Nephron (organoid): ENCODE measurements at regions not wholly inside any gene's neighbourhood (a gene's known extent, or its start where the extent isn't known, plus 50 kb on each side); places are given as distances from the start of the nearest gene placed in this dataset.

Source experiments
- H3K27ac Mint-ChIP-seq, 3 experiments: 2 replicates each; pipeline ENCODE4 v1.8.0; 2020; ENCODE audit warnings: mixed read lengths in 3 of 3, mild to moderate bottlenecking in 2 of 3, moderate library complexity in 1 of 3
- H3K27me3 Mint-ChIP-seq: 2 replicates; pipeline ENCODE4 v1.8.0; 2021; ENCODE audit warnings: low read depth, mild to moderate bottlenecking, moderate library complexity, mixed read lengths
- H3K36me3 Mint-ChIP-seq: 2 replicates; pipeline ENCODE4 v1.8.0; 2020; ENCODE audit warnings: low read depth, mixed read lengths
- H3K4me1 Mint-ChIP-seq: 2 replicates; pipeline ENCODE4 v1.8.0; 2020; ENCODE audit warnings: mixed read lengths
- H3K4me3 Mint-ChIP-seq, 3 experiments: 2 replicates each; pipeline ENCODE4 v1.8.0; 2020; ENCODE audit warnings: mild to moderate bottlenecking in 3 of 3, mixed read lengths in 3 of 3, moderate library complexity in 2 of 3
- H3K9me3 Mint-ChIP-seq: 2 replicates; pipeline ENCODE4 v1.8.0; 2020; ENCODE audit warnings: mixed read lengths
- CTCF ChIP-seq, 3 experiments: fragments of 200-600 bp; sonication (generic); IDR thresholded peaks; one replicate each; pipeline ENCODE4 v1.5.0; 2021; ENCODE audit warnings: antibody characterized with exemption in 3 of 3; ENCODE audit not compliant: unreplicated experiment in 3 of 3

GRCh38 chr22:25386538-25386884 lies 167.1 kb downstream of the CRYBB2 start:
- no peaks in the 10 kb centered on the region for H3K9me3 Mint-ChIP-seq
- H3K4me1 Mint-ChIP-seq, result peaks cover 42% of the 10 kb centered on the region
- H3K36me3 Mint-ChIP-seq, result peaks cover under 1% of the 10 kb centered on the region
- H3K27me3 Mint-ChIP-seq, result no peaks in the 10 kb centered on the region
- peak overlapping the region in 1 of 3 experiments; percentile 35 for H3K27ac Mint-ChIP-seq
- no peak overlapping the region for H3K4me3 Mint-ChIP-seq
- no peak for TF ChIP-seq CTCF (IDR thresholded peaks at IDR 0.05; ENCODE audit: unreplicated experiment in 3 of 3)

- H3K27ac Mint-ChIP-seq, result no peak overlapping the region
- H3K36me3 Mint-ChIP-seq, result no peaks in the 10 kb centered on the region
- H3K4me1 Mint-ChIP-seq, result peaks cover 42% of the 10 kb centered on the region
- no peak overlapping the region for H3K4me3 Mint-ChIP-seq
- no peaks in the 10 kb centered on the region for H3K27me3 Mint-ChIP-seq
- H3K9me3 Mint-ChIP-seq, result no peaks in the 10 kb centered on the region
- TF ChIP-seq CTCF (IDR thresholded peaks at IDR 0.05; ENCODE audit: unreplicated experiment in 3 of 3), result no peak
Observed at GRCh38 chr22:25388415-25388814, 169.0 kb downstream of the CRYBB2 start.

- H3K4me1 Mint-ChIP-seq, result peaks cover 39% of the 10 kb centered on the region
- peak overlapping the region in 1 of 3 experiments; percentile 48 for H3K27ac Mint-ChIP-seq
- H3K9me3 Mint-ChIP-seq, result no peaks in the 10 kb centered on the region
- TF ChIP-seq CTCF (IDR thresholded peaks at IDR 0.05; ENCODE audit: unreplicated experiment in 3 of 3), result no peak
- H3K27me3 Mint-ChIP-seq, result no peaks in the 10 kb centered on the region
- no peak overlapping the region for H3K4me3 Mint-ChIP-seq
- H3K36me3 Mint-ChIP-seq, result no peaks in the 10 kb centered on the region
Observed at GRCh38 chr22:25388866-25389540, 169.6 kb downstream of the CRYBB2 start.

GRCh38 chr22:25389541-25389919 lies 170.1 kb downstream of the CRYBB2 start:
- TF ChIP-seq CTCF (IDR thresholded peaks at IDR 0.05; ENCODE audit: unreplicated experiment in 3 of 3), result no peak
- Mint-ChIP-seq H3K9me3 (no peaks in the 10 kb centered on the region), H3K36me3 (no peaks in the 10 kb centered on the region), H3K27me3 (no peaks in the 10 kb centered on the region), H3K4me3 (no peak overlapping the region), H3K4me1 (peaks cover 37% of the 10 kb centered on the region), H3K27ac (peak overlapping the region in 1 of 3 experiments; percentile 48)

- no peaks in the 10 kb centered on the region for H3K9me3 Mint-ChIP-seq
- no peak overlapping the region for H3K27ac Mint-ChIP-seq
- no peak for TF ChIP-seq CTCF (IDR thresholded peaks at IDR 0.05; ENCODE audit: unreplicated experiment in 3 of 3)
- H3K36me3 Mint-ChIP-seq, result no peaks in the 10 kb centered on the region
- no peak overlapping the region for H3K4me3 Mint-ChIP-seq
- H3K27me3 Mint-ChIP-seq, result no peaks in the 10 kb centered on the region
- H3K4me1 Mint-ChIP-seq, result peaks cover 34% of the 10 kb centered on the region
Observed at GRCh38 chr22:25390297-25391240, 171.1 kb downstream of the CRYBB2 start.
